ENCODE measurements at regions not wholly inside any gene's neighbourhood (a gene's known extent, or its start where the extent isn't known, plus 50 kb on each side); places are given as distances from the start of the nearest gene placed in this dataset.

DNA sequence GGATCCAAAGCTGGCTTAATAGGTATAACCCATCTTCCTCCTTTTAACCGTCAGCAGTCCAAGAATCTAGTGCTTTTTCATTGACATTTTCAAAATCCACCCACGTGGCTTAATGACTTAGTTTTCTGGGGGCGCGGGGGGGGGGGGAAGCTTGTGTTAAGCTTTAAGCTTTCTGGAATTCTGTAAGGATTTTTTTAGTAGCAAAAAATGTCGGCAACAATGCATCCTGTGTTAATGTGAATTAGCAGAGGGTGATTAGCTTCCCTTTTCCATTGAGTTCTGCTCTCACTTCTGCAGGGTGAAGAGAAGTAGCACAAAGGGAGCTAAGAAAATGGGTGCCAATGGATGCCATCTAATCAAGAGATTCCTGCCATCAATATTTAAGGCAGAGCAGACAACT lies 348.2 kb downstream of the SAMD5 start:
- Mint-ChIP-seq H3K27ac (no peak overlapping the region), H3K4me1 (no peaks in the 10 kb centered on the region), H3K36me3 (no peaks in the 10 kb centered on the region), H3K9me3 (no peaks in the 10 kb centered on the region), H3K4me3 (no peak overlapping the region), H3K27me3 (ENCODE audit: low read depth) (no peaks in the 10 kb centered on the region)
- DNase-seq (ENCODE audit: low spot score in 2 of 2, unreplicated experiment in 2 of 2) = no peak
- TF ChIP-seq CTCF (IDR thresholded peaks at IDR 0.05; ENCODE audit: unreplicated experiment) = no peak

DNA sequence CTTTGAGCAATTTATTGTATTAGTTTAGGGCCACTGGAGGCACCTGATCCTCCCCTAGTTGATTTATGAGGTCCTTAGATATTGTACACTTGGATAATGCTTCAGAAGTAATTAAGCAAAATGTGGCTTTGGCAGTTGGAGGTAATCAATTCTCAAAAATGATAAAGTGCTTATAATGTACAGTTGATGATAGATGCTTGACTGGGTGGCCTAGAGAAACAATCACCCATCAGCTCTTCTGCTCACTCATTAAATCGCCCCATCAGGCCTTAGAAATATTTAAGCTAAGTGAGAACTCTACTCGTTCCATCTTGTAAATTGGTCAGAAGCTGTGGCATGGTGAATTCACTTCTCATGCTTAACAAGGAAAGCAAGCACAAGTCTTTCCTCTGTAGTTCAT lies 349.9 kb downstream of the SAMD5 start:
- no peak overlapping the region for H3K4me3 Mint-ChIP-seq
- no peak for TF ChIP-seq CTCF (IDR thresholded peaks at IDR 0.05; ENCODE audit: unreplicated experiment)
- no peaks in the 10 kb centered on the region for H3K9me3 Mint-ChIP-seq
- no peaks in the 10 kb centered on the region for H3K36me3 Mint-ChIP-seq
- H3K27me3 Mint-ChIP-seq (ENCODE audit: low read depth) = no peaks in the 10 kb centered on the region
- no peak overlapping the region for H3K27ac Mint-ChIP-seq
- DNase-seq (ENCODE audit: low spot score in 2 of 2, unreplicated experiment in 2 of 2) = no peak
- H3K4me1 Mint-ChIP-seq = peaks cover 1% of the 10 kb centered on the region

- no peaks in the 10 kb centered on the region for H3K9me3 Mint-ChIP-seq
- no peak overlapping the region for H3K27ac Mint-ChIP-seq
- H3K36me3 Mint-ChIP-seq = no peaks in the 10 kb centered on the region
- H3K27me3 Mint-ChIP-seq (ENCODE audit: low read depth) = peaks cover under 1% of the 10 kb centered on the region
- no peak overlapping the region for H3K4me3 Mint-ChIP-seq
- DNase-seq (ENCODE audit: low spot score in 2 of 2, unreplicated experiment in 2 of 2) = no peak
- peaks cover 1% of the 10 kb centered on the region for H3K4me1 Mint-ChIP-seq
- TF ChIP-seq CTCF (IDR thresholded peaks at IDR 0.05; ENCODE audit: unreplicated experiment) = no peak
These were observed 350.6 kb downstream of the SAMD5 start for GRCh38 chr6:147859071-147859470.

GRCh38 chr6:147861696-147862095 lies 353.2 kb downstream of the SAMD5 start:
- no peak for TF ChIP-seq CTCF (IDR thresholded peaks at IDR 0.05; ENCODE audit: unreplicated experiment)
- Mint-ChIP-seq H3K9me3 (no peaks in the 10 kb centered on the region), H3K4me3 (no peak overlapping the region), H3K36me3 (no peaks in the 10 kb centered on the region), H3K27me3 (ENCODE audit: low read depth) (peaks cover 3% of the 10 kb centered on the region), H3K4me1 (peaks cover 9% of the 10 kb centered on the region), H3K27ac (no peak overlapping the region)
- no peak for DNase-seq (ENCODE audit: low spot score in 2 of 2, unreplicated experiment in 2 of 2)

DNA sequence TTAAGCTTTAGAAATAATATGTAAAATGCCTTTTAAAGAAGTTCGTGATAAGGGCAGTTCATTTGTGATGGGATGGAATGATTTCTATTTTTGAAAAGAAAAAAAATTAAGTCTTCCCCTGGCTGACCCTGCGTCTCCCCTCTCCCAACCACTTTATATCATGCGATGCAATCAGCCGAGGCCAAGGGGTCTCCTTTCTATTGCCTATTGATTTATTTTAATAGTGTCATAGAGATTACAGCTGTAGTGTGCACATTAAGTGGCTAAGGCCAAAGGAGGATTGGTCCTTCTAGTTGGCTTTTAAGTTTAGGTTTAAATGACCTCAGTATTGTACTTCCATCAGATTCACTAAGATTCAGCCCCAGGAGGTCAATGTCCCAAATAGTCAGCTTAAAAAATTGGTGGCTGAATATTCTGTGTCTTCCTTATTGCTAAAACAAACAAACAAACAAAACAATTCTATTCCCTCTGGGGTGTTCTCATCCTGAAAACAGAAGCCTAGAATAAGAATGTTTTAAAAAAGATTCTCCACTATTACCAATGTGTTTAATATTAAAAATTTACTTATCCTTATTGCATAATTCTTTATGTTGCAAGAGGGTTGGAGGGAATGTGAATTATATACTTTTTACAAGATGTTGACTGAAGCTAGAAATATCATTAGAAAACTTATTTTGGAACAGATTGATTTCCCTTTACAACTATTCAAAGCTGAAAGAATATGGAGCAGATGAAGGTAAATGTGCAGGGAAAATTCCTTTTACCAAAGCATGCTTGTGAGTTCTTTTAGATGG lies 359.1 kb downstream of the SAMD5 start:
- H3K4me3 Mint-ChIP-seq = no peak overlapping the region
- H3K4me1 Mint-ChIP-seq = peaks cover 40% of the 10 kb centered on the region
- no peaks in the 10 kb centered on the region for H3K36me3 Mint-ChIP-seq

More for the DNA sequence above, 359.1 kb downstream of the SAMD5 start:
- no peaks in the 10 kb centered on the region for H3K9me3 Mint-ChIP-seq
- H3K27ac Mint-ChIP-seq = no peak overlapping the region
- no peak for TF ChIP-seq CTCF (IDR thresholded peaks at IDR 0.05; ENCODE audit: unreplicated experiment)
- no peak for DNase-seq (ENCODE audit: low spot score in 2 of 2, unreplicated experiment in 2 of 2)
- peaks cover 5% of the 10 kb centered on the region for H3K27me3 Mint-ChIP-seq (ENCODE audit: low read depth)

Measured in mesothelial cell of epicardium (in vitro differentiated cells).